AG04450 (cell line): ENCODE measurements at regions not wholly inside any gene's neighbourhood (a gene's known extent, or its start where the extent isn't known, plus 50 kb on each side); places are given as distances from the start of the nearest gene placed in this dataset.

Source experiments
- CTCF ChIA-PET: fragments of 300-600, 350-600 bp; formaldehyde crosslinking; extraction: SDS; loops from one replicate; lab custom pipeline; 2022; ENCODE audit warnings: antibody characterized with exemption, inconsistent platforms; lab: Charles Lee
- POLR2A ChIA-PET: fragments of 350-600 bp; formaldehyde crosslinking; extraction: SDS; loops from one replicate; lab custom pipeline; 2021; ENCODE audit warnings: antibody characterized with exemption, inconsistent platforms; lab: Yijun Ruan, JAX
- DNase-seq: peaks from one replicate; pipeline ENCODE4 v3.0.0-alpha.2; 2011; ENCODE audit warnings: low read depth, low spot score
- H3K27ac ChIP-seq: one replicate; pipeline ENCODE4 v1.5.1; 2012; ENCODE audit warnings: low read depth, low read length, control low read depth
- H3K27me3 ChIP-seq: one replicate; pipeline ENCODE4 v1.6.0; 2012; ENCODE audit warnings: low read length; ENCODE audit not compliant: control insufficient read depth, insufficient read depth
- H3K4me3 ChIP-seq: 2 replicates; pipeline ENCODE4 v1.5.1; 2011; ENCODE audit warnings: mild to moderate bottlenecking, low read depth, low read length, control low read depth
- H3K9me3 ChIP-seq: 2 replicates; pipeline ENCODE4 v1.5.1; 2012; ENCODE audit warnings: low read length; ENCODE audit not compliant: control insufficient read depth, insufficient read depth
- CTCF ChIP-seq: IDR thresholded peaks from 2 replicates; pipeline ENCODE4 v1.5.1; 2011; ENCODE audit warnings: low read depth, low read length, control low read depth, inconsistent platforms

GRCh38 chr7:22921386-22922086 lies 92.4 kb downstream of the HYCC1 start:
- DNase-seq: no peak
- H3K27me3 ChIP-seq: no peaks in the 10 kb centered on the region
- H3K9me3 ChIP-seq: peaks cover 6% of the 10 kb centered on the region
- no peak overlapping the region for H3K4me3 ChIP-seq
- CTCF ChIA-PET: no interaction called here
- H3K27ac ChIP-seq: no peak overlapping the region
- POLR2A ChIA-PET: no interaction called here
- no peak for TF ChIP-seq CTCF

DNA sequence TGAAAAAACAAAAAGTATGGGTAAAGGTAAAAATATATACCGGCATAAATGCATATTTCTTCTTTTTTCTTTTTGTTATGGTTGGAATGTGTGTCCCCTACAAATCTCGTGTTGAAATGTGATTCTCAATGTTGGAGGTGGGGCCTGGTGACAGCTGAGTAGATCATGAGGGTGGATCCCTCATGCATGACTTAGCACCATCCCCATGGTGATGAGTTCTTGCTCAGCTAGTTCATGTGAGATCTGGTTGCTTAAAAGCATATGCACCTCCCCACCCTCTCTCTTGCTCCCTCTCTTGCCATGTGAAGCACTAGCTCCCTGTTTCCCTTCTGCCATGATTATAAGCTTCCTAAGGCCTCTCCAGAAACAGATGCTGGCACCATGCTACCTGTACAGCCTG lies 93.3 kb downstream of the HYCC1 start:
- DNase-seq: no peak
- no peak for TF ChIP-seq CTCF
- POLR2A ChIA-PET: no interaction called here
- Histone ChIP-seq H3K27ac (no peak overlapping the region), H3K4me3 (no peak overlapping the region), H3K27me3 (no peaks in the 10 kb centered on the region), H3K9me3 (peaks cover 6% of the 10 kb centered on the region)
- CTCF ChIA-PET: interaction anchor here (0.5 to 1.1 kb wide), 2 partner anchors 341 to 355 kb away, joined by 3 to 4 read pairs; no protein-coding TSS in a partner anchor

GRCh38 chr7:22913158-22913557 lies 90.5 kb upstream of the TOMM7 start:
- no peaks in the 10 kb centered on the region for H3K27me3 ChIP-seq
- H3K27ac ChIP-seq: no peak overlapping the region
- H3K9me3 ChIP-seq: no peaks in the 10 kb centered on the region; the same call in none of the 2 replicates
- no peak for TF ChIP-seq CTCF
- no peak overlapping the region for H3K4me3 ChIP-seq
- POLR2A ChIA-PET: interaction anchor here (0.7 kb wide), 1 partner anchor 33 kb away, joined by 3 read pairs; no protein-coding TSS in a partner anchor
- CTCF ChIA-PET: no interaction called here
- DNase-seq: no peak

DNA sequence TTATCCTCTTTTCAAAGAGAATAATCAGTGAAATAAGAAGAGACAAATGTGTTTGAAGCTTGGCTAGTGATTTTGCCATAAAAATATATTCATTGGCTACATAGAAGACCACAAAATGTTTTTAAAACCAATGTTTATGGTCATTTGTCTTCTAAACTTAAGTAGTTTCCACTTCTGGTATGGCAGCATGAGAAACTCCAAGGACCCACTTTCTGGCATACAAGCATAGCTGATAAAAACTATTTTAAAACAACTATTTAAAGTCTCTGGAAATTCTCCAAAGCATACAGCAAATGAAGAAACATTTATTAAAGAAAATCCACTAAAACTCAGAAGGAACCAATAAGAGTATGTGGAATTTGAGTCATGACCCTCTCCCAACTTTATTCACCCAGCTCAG lies 89.2 kb upstream of the TOMM7 start:
- Histone ChIP-seq H3K9me3 (no peaks in the 10 kb centered on the region; the same call in none of the 2 replicates), H3K27me3 (no peaks in the 10 kb centered on the region), H3K4me3 (no peak overlapping the region), H3K27ac (no peak overlapping the region)
- DNase-seq: no peak
- no peak for TF ChIP-seq CTCF
- ChIA-PET CTCF (no interaction called here), POLR2A (interaction anchor here (0.5 kb wide), 1 partner anchor 143 kb away, joined by 3 read pairs; no protein-coding TSS in a partner anchor)

- DNase-seq: no peak
- no peaks in the 10 kb centered on the region for H3K27me3 ChIP-seq
- no peak overlapping the region for H3K27ac ChIP-seq
- ChIA-PET POLR2A (no interaction called here), CTCF (no interaction called here)
- no peak overlapping the region for H3K4me3 ChIP-seq
- no peak for TF ChIP-seq CTCF
- no peaks in the 10 kb centered on the region; the same call in 1 of the 2 replicates for H3K9me3 ChIP-seq
Observed at GRCh38 chr7:22909917-22910316, 87.3 kb upstream of the TOMM7 start.
